NCI-H510A treated with DMSO at 0.1 percent for 48 hours (cell line): ENCODE measurements at regions not wholly inside any gene's neighbourhood (a gene's known extent, or its start where the extent isn't known, plus 50 kb on each side); places are given as distances from the start of the nearest gene placed in this dataset.
A peak's percentile ranks its signal among the peaks of the same experiment; 100 is the strongest.
"Not testable (repeated sequence)": the region's sequence is repeated elsewhere in the genome, so short reads cannot be mapped to it uniquely, and the experiment has no call there.

Experiments used
- DNase-seq: peaks from one replicate; lab custom pipeline; 2025; lab: John Stamatoyannopoulos, UW

- DNase-seq = not testable (repeated sequence)
Observed at GRCh38 chrX:99988532-99988931, 421.5 kb downstream of the PCDH19 start.

- no peak for DNase-seq
Observed at GRCh38 chrX:99973572-99974226, 436.4 kb downstream of the PCDH19 start.

DNA sequence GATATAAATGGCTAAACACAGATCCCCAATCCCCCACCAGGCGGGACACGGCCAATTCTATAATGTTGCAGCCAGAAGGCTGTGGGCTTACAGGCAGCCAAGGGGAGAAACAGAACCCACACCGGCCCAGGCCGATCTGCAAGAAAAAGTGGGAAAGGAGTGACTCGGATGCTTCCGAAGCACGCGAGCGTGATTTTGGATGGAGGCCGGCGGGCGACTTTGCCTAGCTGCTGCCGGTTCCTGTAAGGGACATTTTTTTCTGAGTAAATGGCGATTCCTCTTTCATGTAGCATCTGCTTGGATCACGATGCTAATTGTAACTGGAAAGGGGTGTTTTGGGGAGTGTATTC lies 470.2 kb downstream of the PCDH19 start:
- DNase-seq = no peak

- DNase-seq = not testable (repeated sequence)
Observed at GRCh38 chrX:99939206-99939882, 470.7 kb downstream of the PCDH19 start.

- DNase-seq = no peak
Observed at GRCh38 chrX:99938464-99938863, 471.6 kb downstream of the PCDH19 start.

DNA sequence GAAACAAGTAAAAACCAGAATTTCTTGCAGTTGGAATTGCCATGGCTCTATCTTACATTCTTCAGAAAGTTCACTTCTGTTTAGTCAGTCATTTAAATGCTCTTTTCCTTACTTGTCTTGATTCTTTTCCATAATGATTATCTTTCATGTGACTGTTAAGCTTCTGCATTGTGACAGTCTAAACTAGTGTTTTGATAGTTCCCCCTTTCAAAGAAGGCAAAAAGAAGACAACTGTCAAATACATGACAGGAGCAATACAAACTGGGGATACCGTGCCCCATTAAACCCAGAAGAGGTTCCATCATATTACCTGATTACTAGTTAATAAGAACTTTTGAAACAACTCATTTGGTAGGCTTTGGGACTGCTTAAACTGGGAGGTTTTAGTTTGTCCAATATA lies 476.2 kb downstream of the PCDH19 start:
- no peak for DNase-seq

DNA sequence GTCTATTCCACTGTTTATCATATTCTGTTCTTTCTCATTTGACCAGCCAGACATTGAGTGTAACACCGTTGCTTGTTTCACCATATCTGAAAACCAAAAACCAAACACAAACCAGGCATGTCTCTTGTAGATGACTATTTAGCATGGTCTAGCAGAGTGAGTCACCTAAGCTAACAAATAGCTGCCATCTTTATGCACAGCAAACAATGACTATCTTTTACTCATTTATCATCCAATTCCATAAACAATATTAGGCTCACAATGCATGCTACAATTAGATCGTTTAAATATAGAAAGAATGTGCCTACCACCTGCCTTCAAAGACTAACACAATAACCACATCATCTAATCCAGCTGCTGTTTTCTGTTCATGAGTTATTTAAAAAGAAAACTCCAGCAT lies 495.4 kb downstream of the PCDH19 start:
- DNase-seq = peak; percentile 4

GRCh38 chrX:99913611-99914010 lies 496.5 kb downstream of the PCDH19 start:
- DNase-seq = no peak

GRCh38 chrX:99909946-99910345 lies 500.1 kb downstream of the PCDH19 start:
- no peak for DNase-seq

DNA sequence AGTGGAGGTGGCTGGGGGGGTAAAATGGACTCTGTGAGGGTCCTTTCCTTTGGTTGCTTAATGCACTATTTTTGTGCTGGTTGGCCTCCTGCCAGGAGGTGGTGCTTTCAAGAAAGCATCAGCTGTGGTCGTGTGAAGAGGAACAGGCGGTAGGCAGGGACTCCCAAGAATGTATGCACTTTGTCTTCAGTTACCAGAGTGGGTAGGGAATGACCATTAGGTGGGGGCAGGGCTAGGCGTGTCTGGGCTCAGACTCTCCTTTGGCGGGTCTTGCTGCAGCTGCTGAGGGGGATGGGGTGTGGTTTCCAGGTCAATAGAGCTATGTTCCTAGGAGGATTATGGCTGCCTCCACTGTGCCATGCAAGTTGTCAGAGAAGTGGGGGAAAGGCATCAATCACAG lies 509.0 kb downstream of the PCDH19 start:
- DNase-seq = no peak

DNA sequence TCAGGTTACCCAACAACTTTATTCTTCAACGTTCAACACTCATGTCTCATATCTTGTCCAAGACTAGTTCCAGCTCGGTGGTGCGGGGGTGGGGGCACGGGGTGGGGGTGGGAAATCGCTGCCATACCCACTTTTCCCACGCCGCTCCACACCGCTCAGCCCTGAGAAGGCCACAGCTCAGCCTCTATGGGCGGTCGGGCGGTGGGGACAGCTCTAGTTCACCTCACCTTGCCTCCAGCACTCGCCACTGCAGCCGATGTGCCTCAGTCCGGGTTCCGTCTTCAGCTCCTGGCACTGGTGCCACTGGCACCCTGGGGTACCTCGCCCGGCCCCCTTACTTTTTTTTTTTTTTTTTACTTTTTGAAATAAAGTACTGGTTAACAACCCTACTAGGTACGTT lies 522.2 kb downstream of the PCDH19 start:
- DNase-seq = no peak

- no peak for DNase-seq
Observed at GRCh38 chrX:99857455-99857854, 552.6 kb downstream of the PCDH19 start.

- no peak for DNase-seq
Observed at GRCh38 chrX:99833821-99834220, 576.3 kb downstream of the PCDH19 start.

DNA sequence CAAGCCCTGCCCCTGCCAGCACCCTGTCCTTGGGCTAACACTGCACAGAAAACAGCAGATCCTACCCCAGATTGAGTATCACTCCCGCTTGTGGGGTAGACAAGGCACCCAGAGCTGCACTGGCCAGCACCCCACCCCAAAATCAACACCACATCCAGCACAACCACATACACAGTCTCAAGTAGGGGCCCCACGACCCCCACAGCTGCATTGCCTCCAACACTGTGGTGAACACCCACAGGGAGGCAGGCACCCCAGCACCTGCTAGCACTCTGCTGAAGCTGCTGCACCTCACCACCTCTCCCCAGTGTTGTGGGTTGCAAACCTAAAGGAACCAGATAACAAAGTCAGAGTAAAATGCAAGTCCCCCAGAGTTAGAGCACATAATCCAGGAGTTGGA lies 589.9 kb downstream of the PCDH19 start:
- DNase-seq = no peak

DNA sequence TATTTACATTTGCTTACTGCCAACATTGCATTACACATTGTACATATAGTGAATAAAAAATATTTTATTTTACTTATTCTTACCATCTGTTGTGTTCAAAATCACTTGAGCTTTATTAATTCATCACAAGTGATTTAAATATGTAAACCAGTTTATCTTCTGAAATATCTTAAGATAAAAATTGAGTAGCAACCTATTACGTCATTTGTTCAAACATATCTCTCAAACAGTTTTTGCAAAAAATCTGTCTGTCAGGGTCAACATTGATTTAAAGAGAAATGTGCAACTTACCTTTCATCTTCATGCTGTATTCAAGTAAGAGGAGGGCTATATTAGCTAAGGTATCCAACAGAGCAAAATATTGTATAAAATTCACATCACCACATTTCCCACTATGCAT lies 610.1 kb downstream of the PCDH19 start:
- no peak for DNase-seq

DNA sequence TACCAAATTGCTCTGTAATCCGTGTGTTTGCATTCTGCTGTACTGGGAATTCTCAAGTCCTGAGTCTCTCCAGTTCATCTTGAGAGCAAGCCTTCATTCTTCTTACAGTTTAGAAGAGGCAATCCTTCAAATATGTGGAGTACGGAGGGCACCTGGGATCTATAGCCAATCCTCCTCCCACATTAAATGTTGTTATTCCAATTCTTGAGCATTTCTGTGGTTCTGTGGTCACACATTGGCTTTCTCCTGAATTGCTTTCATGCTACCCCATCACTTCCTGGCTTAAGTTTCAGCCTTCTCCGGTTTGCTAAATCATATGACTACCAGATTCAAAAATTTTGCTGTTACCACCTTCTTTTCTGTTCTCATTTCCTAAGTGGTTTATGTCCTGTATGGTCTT lies 611.1 kb downstream of the PCDH19 start:
- no peak for DNase-seq

GRCh38 chrX:99795495-99795894 lies 614.6 kb downstream of the PCDH19 start:
- no peak for DNase-seq

- DNase-seq = no peak
Observed at GRCh38 chrX:99782516-99783040, 627.5 kb downstream of the PCDH19 start.

DNA sequence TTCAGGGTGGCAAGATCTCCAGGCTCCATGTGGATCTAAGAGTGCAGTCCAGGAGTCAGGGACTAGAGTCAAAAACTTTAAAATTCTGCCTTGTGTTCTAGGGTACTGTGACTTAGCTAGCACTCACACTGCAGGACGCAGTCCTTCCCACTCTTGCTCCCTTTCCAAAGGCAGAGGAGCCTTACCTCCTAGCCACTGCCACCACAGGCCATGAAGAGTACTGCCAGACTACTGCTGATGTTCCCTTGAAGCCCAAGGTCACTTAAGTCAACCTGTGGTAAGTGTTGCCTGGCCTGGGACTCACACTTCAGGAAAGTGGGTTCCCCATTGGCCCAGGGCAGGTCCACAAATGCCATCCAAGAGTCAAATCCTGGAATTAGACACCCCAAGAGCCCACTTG lies 632.2 kb downstream of the PCDH19 start:
- no peak for DNase-seq

DNA sequence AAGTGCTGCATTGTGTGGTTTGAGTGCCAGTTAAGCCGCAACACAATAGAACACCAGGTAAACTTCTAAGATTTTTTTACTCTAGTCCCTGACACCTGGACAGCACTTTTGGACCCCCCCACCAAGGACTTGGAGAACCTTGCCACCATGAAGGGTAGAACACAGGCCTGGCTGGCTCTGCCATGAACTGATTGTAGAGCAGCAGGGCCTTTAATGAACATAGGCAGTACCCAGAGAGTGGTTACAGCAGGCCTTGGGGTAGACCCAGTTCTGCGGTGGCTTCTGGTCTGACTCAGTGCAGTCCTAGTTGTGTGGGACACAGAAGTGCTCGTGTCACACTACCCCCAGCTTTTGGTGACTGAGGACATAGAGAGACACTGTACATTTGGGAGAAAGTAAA lies 648.3 kb downstream of the PCDH19 start:
- no peak for DNase-seq

DNA sequence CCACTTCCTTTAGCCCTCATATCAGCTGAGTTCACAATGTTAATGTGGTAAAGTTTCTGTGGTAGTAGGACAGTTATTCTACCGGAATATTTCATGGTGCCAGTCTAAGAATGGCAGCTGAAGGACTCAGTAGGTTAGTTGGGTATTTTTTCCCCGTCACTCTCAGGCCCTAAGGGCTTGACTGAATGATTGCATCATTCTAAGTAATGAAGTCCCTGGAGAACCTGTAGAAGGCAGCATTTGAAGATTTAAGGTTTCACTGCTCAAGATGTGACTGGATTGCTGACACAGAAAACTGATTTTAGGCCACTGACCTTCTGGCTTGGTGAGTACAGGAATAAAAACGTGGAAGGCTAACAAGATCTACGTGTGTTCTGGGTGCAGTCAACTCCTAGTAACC lies 657.3 kb downstream of the PCDH19 start:
- DNase-seq = no peak

- DNase-seq = no peak
Observed at GRCh38 chrX:99750721-99751120, 659.4 kb downstream of the PCDH19 start.

DNA sequence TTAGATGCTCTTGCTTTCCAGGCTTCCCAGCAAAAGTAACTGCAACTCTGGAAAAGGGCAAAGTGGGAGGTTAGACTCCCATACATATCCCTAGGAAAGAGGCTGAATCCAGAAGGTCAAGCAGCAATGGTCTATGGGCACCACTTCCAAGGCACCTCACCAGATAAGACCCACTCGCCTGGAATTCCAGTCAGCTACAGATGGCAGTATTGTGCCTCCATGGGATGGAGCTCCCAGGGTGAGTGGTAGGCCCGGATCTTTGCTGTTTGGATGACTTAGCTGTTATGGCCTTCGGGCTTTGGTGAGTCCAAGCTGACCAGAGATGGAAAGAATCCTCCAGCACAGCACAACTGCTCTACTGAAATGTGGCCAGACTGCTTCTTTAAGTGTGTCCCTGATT lies 688.0 kb downstream of the PCDH19 start:
- no peak for DNase-seq

GRCh38 chrX:99719140-99719539 lies 690.9 kb downstream of the PCDH19 start:
- no peak for DNase-seq
